C4-2B (cell line): ENCODE measurements at regions not wholly inside any gene's neighbourhood (a gene's known extent, or its start where the extent isn't known, plus 50 kb on each side); places are given as distances from the start of the nearest gene placed in this dataset.

Experiments used
- ZFX ChIP-seq: fragments of 450-650 bp; IDR thresholded peaks from 2 replicates; pipeline ENCODE4 v1.6.1; 2017
- TF ChIP-seq, protein P1 (sequence below): fragments of 450-650 bp; conservative IDR thresholded peaks from 2 replicates; pipeline ENCODE4 v1.5.1; 2017; ENCODE audit warnings: mild to moderate bottlenecking

DNA sequence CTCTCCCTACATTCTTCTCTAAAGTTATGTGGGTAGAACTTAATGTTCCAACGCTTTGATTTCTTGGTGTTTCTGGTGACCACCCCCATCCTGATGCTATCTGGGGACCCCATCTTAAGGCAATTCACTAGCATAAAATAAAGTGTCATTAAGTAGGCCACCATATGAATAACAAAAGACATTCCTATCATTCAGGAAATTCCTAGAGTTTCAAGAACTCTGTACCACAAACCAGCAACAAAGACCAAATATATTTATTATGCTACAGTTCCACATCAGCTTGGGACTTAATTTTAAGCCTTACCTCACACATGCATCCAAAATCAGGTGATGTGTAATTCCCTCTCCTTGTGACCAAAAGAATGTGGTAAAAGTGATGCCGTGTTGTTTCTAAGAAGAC is 254.6 kb upstream of the LRRC4C start:
- TF ChIP-seq, protein P1, sequence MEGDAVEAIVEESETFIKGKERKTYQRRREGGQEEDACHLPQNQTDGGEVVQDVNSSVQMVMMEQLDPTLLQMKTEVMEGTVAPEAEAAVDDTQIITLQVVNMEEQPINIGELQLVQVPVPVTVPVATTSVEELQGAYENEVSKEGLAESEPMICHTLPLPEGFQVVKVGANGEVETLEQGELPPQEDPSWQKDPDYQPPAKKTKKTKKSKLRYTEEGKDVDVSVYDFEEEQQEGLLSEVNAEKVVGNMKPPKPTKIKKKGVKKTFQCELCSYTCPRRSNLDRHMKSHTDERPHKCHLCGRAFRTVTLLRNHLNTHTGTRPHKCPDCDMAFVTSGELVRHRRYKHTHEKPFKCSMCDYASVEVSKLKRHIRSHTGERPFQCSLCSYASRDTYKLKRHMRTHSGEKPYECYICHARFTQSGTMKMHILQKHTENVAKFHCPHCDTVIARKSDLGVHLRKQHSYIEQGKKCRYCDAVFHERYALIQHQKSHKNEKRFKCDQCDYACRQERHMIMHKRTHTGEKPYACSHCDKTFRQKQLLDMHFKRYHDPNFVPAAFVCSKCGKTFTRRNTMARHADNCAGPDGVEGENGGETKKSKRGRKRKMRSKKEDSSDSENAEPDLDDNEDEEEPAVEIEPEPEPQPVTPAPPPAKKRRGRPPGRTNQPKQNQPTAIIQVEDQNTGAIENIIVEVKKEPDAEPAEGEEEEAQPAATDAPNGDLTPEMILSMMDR: no peak
- TF ChIP-seq ZFX: no peak
